Adrenal gland (tissue), 9 donors: ENCODE measurements at regions not wholly inside any gene's neighbourhood (a gene's known extent, or its start where the extent isn't known, plus 50 kb on each side); places are given as distances from the start of the nearest gene placed in this dataset.

Experiments used
- DNase-seq, 7 donors: peaks; one replicate each; pipeline ENCODE4 v3.0.0-alpha.2; 2019 to 2020
- H3K27ac ChIP-seq, 5 donors: fragments of 200-600 bp; sonication (generic) in 4 of 5; 1 replicate in 3 of 5; 2 replicates in 2 of 5; pipeline versions ENCODE4 v1.5.1 to v1.8.0; 2016 to 2020; ENCODE audit warnings: mild to moderate bottlenecking in 1 of 5
- H3K27me3 ChIP-seq: fragments of 200-600 bp; 2 replicates; pipeline ENCODE4 v1.8.0; 2021
- H3K36me3 ChIP-seq, 2 donors: fragments of 200-600 bp; replicated peaks in 1 of 2; 1 replicate in 1 of 2; 2 replicates in 1 of 2; pipeline versions ENCODE4 v1.5.1 to v1.8.0; 2018 to 2022
- H3K4me1 ChIP-seq, 2 donors: fragments of 200-600 bp; replicated peaks in 1 of 2; 1 replicate in 1 of 2; 2 replicates in 1 of 2; pipeline versions ENCODE4 v1.5.1 to v1.8.0; 2018 to 2021
- H3K4me3 ChIP-seq, 4 donors: fragments of 200-600 bp; sonication (generic) in 3 of 4; one replicate each; pipeline ENCODE4 v1.5.1; 2016 to 2018
- H3K9me3 ChIP-seq, 3 donors: fragments of 200-600 bp; sonication (generic) in 1 of 3; replicated peaks in 1 of 3; 1 replicate in 2 of 3; 2 replicates in 1 of 3; pipeline versions ENCODE4 v1.5.1 to v1.8.0; 2016 to 2021
- CTCF ChIP-seq, 6 experiments: fragments of 450-650 bp in 4 of 6; fragments of 200-600 bp in 2 of 6; sonication (generic) in 1 of 6; IDR thresholded peaks; 1 replicate in 5 of 6; 2 replicates in 1 of 6; pipeline versions ENCODE4 v1.5.1 to v1.8.0; 2016 to 2021; ENCODE audit warnings: antibody characterized with exemption in 6 of 6, mild to moderate bottlenecking in 2 of 6, moderate library complexity in 1 of 6
- POLR2A ChIP-seq, 2 donors: fragments of 450-650 bp; IDR thresholded peaks; one replicate each; pipeline ENCODE4 v1.6.1; 2017; ENCODE audit warnings: antibody characterized with exemption in 2 of 2, mild to moderate bottlenecking in 2 of 2, moderate library complexity in 1 of 2
- WGBS, 4 donors: extraction: QIAGEN DNeasy Blood & Tissue Kit in 2 of 4; methylation state at CpG; one replicate each; pipeline versions ENCODE4 v1.1.5 to v1.1.7; 2013 to 2017; 5-methylcytosine and 5-hydroxymethylcytosine counted together
- intact Hi-C, 2 donors: fragments of 100-400 bp; cut with DNase I; formaldehyde crosslinking; loops; one replicate each; pipeline versions ENCODE4 v1.14.1 to v1.15.0; 2022 to 2023
- donor health status: healthy with polysubstance abuse.
- donor health status: Bipolar disorder and iron deficiency.
- donor health status: DM: yes; HTN: yes; CAD: no.
- donor health status: DM: no; HTN: no; CAD: no.
- donor health status: DM: no; HTN: no; CAD: no.

- intact Hi-C loops = no loop called here
Observed at GRCh38 chr1:222087221-222087920, 345.5 kb upstream of the DUSP10 start.

GRCh38 chr1:222084996-222085395 lies 343.1 kb upstream of the DUSP10 start:
- 53 to 72% (median 64%) methylated on average over 1 of the region's 1 CpG for WGBS, 4 donors
- Histone ChIP-seq H3K9me3 (no peaks in the 10 kb centered on the region), H3K27ac (no peak overlapping the region), H3K27me3 (no peaks in the 10 kb centered on the region), H3K4me1 (no peaks in the 10 kb centered on the region), H3K4me3 (no peak overlapping the region), H3K36me3 (no peaks in the 10 kb centered on the region)
- TF ChIP-seq POLR2A (IDR thresholded peaks at IDR 0.05) = no peak
- TF ChIP-seq CTCF (IDR thresholded peaks at IDR 0.05) = no peak
- intact Hi-C loops = no loop called here
- no peak for DNase-seq

More at GRCh38 chr1:222087221-222087920, 345.5 kb upstream of the DUSP10 start:
- no peaks in the 10 kb centered on the region for H3K4me1 ChIP-seq
- H3K4me3 ChIP-seq = no peak overlapping the region
- no peak overlapping the region for H3K27ac ChIP-seq
- no peaks in the 10 kb centered on the region for H3K36me3 ChIP-seq
- DNase-seq = no peak
- TF ChIP-seq POLR2A (IDR thresholded peaks at IDR 0.05) (no peak), CTCF (IDR thresholded peaks at IDR 0.05) (no peak)
- WGBS, 4 donors = 64 to 75% (median 66%) methylated on average over 9 of the region's 9 CpGs
- H3K9me3 ChIP-seq = no peaks in the 10 kb centered on the region
- no peaks in the 10 kb centered on the region for H3K27me3 ChIP-seq

- H3K9me3 ChIP-seq = no peaks in the 10 kb centered on the region
- H3K27ac ChIP-seq = no peak overlapping the region
- H3K4me3 ChIP-seq = no peak overlapping the region
- no peak for DNase-seq
- H3K36me3 ChIP-seq = no peaks in the 10 kb centered on the region
- no peak for TF ChIP-seq POLR2A (IDR thresholded peaks at IDR 0.05)
- TF ChIP-seq CTCF (IDR thresholded peaks at IDR 0.05) = no peak
- intact Hi-C loops = no loop called here
- no peaks in the 10 kb centered on the region for H3K27me3 ChIP-seq
- H3K4me1 ChIP-seq = no peaks in the 10 kb centered on the region
Observed at GRCh38 chr1:222084048-222084447, 342.2 kb upstream of the DUSP10 start.

DNA sequence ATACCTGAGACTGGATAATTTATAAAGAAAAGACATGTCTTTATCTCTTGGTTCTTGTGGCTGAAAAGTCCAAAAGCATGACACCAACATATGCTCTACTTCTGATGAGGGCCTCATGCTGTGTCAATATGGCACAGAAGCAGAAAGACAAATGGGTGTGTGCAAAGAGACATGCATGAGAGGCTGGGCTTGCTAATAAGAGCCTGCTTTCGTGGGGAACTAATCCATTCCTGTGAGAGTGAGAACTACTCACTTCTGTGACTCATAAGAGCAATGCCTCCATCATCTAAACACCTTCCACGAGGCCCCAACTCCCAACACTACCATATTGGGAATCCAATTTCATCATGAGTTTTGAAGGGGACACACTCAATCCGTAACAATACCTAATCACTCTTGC lies 340.0 kb upstream of the DUSP10 start:
- intact Hi-C loops = no loop called here
- no peak for DNase-seq

More for the DNA sequence above, 340.0 kb upstream of the DUSP10 start:
- Histone ChIP-seq H3K9me3 (no peaks in the 10 kb centered on the region), H3K36me3 (no peaks in the 10 kb centered on the region), H3K27me3 (no peaks in the 10 kb centered on the region), H3K4me3 (no peak overlapping the region), H3K27ac (no peak overlapping the region), H3K4me1 (no peaks in the 10 kb centered on the region)
- WGBS, 4 donors = 70 to 78% (median 74%) methylated on average over 3 of the region's 3 CpGs
- TF ChIP-seq CTCF (IDR thresholded peaks at IDR 0.05) (no peak), POLR2A (IDR thresholded peaks at IDR 0.05) (no peak)
